ENCODE measurements at regions not wholly inside any gene's neighbourhood (a gene's known extent, or its start where the extent isn't known, plus 50 kb on each side); places are given as distances from the start of the nearest gene placed in this dataset.

DNA sequence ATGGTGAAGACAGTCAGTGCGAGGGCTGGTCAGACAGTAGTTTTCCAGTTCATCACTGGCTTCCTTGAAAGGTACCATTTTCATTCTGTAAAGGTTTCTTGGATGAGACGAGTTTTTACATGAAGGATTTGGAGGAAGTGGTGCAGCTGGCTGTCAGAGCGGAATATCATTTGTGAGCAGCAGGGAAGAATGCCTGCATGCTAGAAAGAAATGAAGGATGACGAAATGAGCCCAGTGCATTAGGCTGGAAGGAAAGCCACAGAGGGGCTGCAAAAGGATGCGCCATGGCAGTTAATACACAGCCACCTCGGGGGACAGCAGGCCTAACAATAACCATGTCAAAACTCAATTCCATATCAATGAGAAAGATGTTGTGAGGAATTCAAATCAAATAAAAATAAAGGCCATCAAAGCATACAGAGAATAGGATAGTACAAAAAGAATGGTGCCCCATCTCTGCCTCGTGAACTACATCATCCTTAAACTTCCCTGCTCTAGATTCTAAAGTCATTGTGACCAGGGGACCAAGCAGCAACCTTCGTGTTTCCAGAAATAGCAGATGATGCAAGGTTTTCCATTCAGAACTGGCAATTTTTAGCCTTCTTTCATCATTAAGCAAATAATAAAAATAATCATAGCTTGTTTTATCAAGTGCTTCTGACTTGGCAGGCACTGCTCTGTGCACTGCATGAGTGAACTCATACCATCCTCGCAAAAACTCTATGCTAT, 504.2 kb downstream of the RFC3 start:
- TF ChIP-seq, protein P1, sequence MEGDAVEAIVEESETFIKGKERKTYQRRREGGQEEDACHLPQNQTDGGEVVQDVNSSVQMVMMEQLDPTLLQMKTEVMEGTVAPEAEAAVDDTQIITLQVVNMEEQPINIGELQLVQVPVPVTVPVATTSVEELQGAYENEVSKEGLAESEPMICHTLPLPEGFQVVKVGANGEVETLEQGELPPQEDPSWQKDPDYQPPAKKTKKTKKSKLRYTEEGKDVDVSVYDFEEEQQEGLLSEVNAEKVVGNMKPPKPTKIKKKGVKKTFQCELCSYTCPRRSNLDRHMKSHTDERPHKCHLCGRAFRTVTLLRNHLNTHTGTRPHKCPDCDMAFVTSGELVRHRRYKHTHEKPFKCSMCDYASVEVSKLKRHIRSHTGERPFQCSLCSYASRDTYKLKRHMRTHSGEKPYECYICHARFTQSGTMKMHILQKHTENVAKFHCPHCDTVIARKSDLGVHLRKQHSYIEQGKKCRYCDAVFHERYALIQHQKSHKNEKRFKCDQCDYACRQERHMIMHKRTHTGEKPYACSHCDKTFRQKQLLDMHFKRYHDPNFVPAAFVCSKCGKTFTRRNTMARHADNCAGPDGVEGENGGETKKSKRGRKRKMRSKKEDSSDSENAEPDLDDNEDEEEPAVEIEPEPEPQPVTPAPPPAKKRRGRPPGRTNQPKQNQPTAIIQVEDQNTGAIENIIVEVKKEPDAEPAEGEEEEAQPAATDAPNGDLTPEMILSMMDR (conservative IDR thresholded peaks at IDR 0.05; ENCODE audit: low read depth, low read length): no peak
- Histone ChIP-seq H3K9ac (no peak overlapping the region), H3K4me2 (no peak overlapping the region), H3K27me3 (ENCODE audit: insufficient read depth, low read depth) (no peaks in the 10 kb centered on the region), H3K36me3 (ENCODE audit: insufficient read depth) (no peaks in the 10 kb centered on the region), H4K20me1 (ENCODE audit: insufficient read depth) (no peaks in the 10 kb centered on the region), H3K79me2 (ENCODE audit: insufficient read depth, low read depth) (no peaks in the 10 kb centered on the region), H3K4me1 (ENCODE audit: low read depth, poor library complexity, severe bottlenecking) (no peaks in the 10 kb centered on the region), H3K27ac (no peak overlapping the region), H3K4me3 (IDR thresholded peaks at IDR 0.05; ENCODE audit: insufficient read depth, low read depth, low read length) (no peak overlapping the region), H2AFZ (ENCODE audit: low read depth) (no peak overlapping the region)

DNA sequence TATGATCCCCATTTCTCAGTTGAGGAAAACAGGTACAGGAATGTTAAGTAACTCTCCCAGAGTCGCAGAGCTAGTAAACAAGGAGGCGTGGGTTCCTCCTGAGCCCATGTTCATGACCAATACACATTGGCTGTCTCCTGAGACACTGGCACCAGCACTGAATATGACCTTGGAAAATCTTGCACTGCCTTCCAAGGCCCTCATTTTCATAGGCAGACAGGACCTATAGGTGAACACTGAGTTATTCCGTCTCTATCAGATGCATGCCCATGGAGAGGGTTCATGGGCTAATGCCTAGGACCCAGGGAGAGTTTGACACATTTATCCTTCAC, 504.8 kb downstream of the RFC3 start:
- Histone ChIP-seq H3K27me3 (ENCODE audit: insufficient read depth, low read depth) (no peaks in the 10 kb centered on the region), H3K79me2 (ENCODE audit: insufficient read depth, low read depth) (no peaks in the 10 kb centered on the region), H2AFZ (ENCODE audit: low read depth) (no peak overlapping the region), H3K27ac (no peak overlapping the region), H3K4me1 (ENCODE audit: low read depth, poor library complexity, severe bottlenecking) (no peaks in the 10 kb centered on the region), H3K4me3 (IDR thresholded peaks at IDR 0.05; ENCODE audit: insufficient read depth, low read depth, low read length) (no peak overlapping the region), H3K9ac (no peak overlapping the region), H3K4me2 (no peak overlapping the region), H3K36me3 (ENCODE audit: insufficient read depth) (no peaks in the 10 kb centered on the region), H4K20me1 (ENCODE audit: insufficient read depth) (no peaks in the 10 kb centered on the region)
- TF ChIP-seq, protein P1 (conservative IDR thresholded peaks at IDR 0.05; ENCODE audit: low read depth, low read length): no peak

DNA sequence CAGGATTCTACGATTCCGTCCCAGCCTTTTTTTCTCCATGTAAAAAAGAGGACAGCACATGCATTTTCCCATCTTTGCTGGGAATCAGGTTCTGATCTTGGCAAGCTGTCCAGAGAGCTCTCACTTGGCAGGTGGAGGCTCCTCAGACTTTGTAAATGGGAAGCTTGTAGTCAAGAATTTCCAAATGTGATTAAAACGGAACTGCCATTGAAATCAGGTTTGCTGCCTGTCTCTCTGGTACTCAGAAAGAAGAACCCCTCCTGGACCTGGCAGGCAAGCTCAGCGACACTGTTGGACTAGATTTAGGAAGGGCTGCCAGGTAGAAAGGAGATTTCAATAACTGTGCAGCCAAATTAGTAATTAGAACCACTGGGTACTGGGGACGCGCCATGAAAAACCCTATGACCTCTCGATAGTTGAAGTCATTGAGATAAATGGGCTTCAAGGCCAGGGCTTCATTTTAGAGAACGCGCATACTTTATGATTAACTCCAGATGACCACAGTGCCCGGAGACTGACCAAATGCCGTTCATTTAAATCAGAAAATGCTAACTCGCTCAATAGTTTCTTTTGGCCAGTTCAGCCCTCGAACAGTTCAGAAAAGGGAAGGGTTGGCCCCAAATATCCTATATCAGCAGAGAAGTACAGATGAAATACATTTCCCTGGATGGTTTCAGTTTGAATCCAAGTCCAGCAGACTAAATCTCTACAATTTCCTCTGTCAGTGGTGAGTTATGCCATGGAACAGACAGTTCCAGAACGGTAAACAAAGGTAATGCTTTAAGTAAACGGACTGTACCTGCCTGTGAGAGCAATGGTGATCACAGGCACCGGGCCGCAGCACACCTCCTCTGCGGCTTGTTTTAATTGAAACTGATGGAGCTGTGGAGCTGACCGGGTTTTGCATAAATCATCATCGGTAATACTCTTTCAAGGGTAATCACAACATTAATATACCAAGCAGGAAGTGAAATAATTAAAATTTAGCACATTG, 517.4 kb downstream of the RFC3 start:
- Histone ChIP-seq H4K20me1 (ENCODE audit: insufficient read depth) (no peaks in the 10 kb centered on the region), H3K9ac (no peak overlapping the region), H3K27me3 (ENCODE audit: insufficient read depth, low read depth) (no peaks in the 10 kb centered on the region), H3K79me2 (ENCODE audit: insufficient read depth, low read depth) (no peaks in the 10 kb centered on the region), H2AFZ (ENCODE audit: low read depth) (no peak overlapping the region), H3K4me2 (no peak overlapping the region), H3K36me3 (ENCODE audit: insufficient read depth) (no peaks in the 10 kb centered on the region), H3K27ac (no peak overlapping the region), H3K4me1 (ENCODE audit: low read depth, poor library complexity, severe bottlenecking) (no peaks in the 10 kb centered on the region), H3K4me3 (IDR thresholded peaks at IDR 0.05; ENCODE audit: insufficient read depth, low read depth, low read length) (no peak overlapping the region)
- TF ChIP-seq, protein P1 (conservative IDR thresholded peaks at IDR 0.05; ENCODE audit: low read depth, low read length): no peak

DNA sequence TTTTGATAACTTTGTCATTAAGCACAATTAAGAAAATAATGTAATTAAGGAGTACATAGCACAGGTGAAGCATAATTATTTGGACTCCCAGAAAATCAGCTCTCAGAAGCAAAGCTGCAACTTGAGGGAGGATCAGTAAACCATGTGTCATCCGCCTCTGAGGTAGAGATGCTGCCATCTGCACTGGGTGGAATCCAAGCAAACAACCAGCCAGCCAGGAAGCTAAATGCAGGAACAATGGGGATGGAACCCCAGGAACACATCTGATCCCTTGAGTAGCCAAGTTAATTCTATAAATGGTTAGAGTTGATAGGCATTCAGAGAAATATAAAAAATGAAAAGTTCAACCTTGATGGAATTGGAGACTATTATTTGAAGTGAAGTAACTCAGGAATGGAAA, 520.2 kb downstream of the RFC3 start:
- H3K27me3 ChIP-seq (ENCODE audit: insufficient read depth, low read depth): no peaks in the 10 kb centered on the region
- no peak overlapping the region for H3K9ac ChIP-seq
- H3K4me2 ChIP-seq: no peak overlapping the region
- TF ChIP-seq, protein P1 (conservative IDR thresholded peaks at IDR 0.05; ENCODE audit: low read depth, low read length): no peak
- no peaks in the 10 kb centered on the region for H3K4me1 ChIP-seq (ENCODE audit: low read depth, poor library complexity, severe bottlenecking)
- H3K4me3 ChIP-seq (IDR thresholded peaks at IDR 0.05; ENCODE audit: insufficient read depth, low read depth, low read length): no peak overlapping the region
- no peaks in the 10 kb centered on the region for H4K20me1 ChIP-seq (ENCODE audit: insufficient read depth)
- H2AFZ ChIP-seq (ENCODE audit: low read depth): no peak overlapping the region
- H3K36me3 ChIP-seq (ENCODE audit: insufficient read depth): no peaks in the 10 kb centered on the region
- no peak overlapping the region for H3K27ac ChIP-seq
- no peaks in the 10 kb centered on the region for H3K79me2 ChIP-seq (ENCODE audit: insufficient read depth, low read depth)

Data from KMS-11 (cell line).